ENCODE measurements at regions not wholly inside any gene's neighbourhood (a gene's known extent, or its start where the extent isn't known, plus 50 kb on each side); places are given as distances from the start of the nearest gene placed in this dataset.

- no peak for DNase-seq (ENCODE audit: low read depth)
- no peaks in the 10 kb centered on the region for H3K36me3 ChIP-seq (ENCODE audit: control insufficient read depth, insufficient read depth, low read length)
- no peak overlapping the region for H3K4me3 ChIP-seq (ENCODE audit: low read depth, low read length)
- no peaks in the 10 kb centered on the region for H3K27me3 ChIP-seq (ENCODE audit: control insufficient read depth, insufficient read depth, low read length)
- POLR2A ChIA-PET: no interaction called here
- TF ChIP-seq CTCF (IDR thresholded peaks at IDR 0.05; ENCODE audit: insufficient read depth, low read depth, low read length): no peak
- CTCF ChIA-PET: no interaction called here
Measured at GRCh38 chr2:59998324-59998723, 555.1 kb downstream of the BCL11A start.

GRCh38 chr2:59997371-59997770 is 556.1 kb downstream of the BCL11A start:
- ChIA-PET POLR2A (no interaction called here), CTCF (no interaction called here)
- DNase-seq (ENCODE audit: low read depth): no peak
- no peaks in the 10 kb centered on the region for H3K36me3 ChIP-seq (ENCODE audit: control insufficient read depth, insufficient read depth, low read length)
- H3K4me3 ChIP-seq (ENCODE audit: low read depth, low read length): no peak overlapping the region
- no peak for TF ChIP-seq CTCF (IDR thresholded peaks at IDR 0.05; ENCODE audit: insufficient read depth, low read depth, low read length)
- no peaks in the 10 kb centered on the region for H3K27me3 ChIP-seq (ENCODE audit: control insufficient read depth, insufficient read depth, low read length)

DNA sequence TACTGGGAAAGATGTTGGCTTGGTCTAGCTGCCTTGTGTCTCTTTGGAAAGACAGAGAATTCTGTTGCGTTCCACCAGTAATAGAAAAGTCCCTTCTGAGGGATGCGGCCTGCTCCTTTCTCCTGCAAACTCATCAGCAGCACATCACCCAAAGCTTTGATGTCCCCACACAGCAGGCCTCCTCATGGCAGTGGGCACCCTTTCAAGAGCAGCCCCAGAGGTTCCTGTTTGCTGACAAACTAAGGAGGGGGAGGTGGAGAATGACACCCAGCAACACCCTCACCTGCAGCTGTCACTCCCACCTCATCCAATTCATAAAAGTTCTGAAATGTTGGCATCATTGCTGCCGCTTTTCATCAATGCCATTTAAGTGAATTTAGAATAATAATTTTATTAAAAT is 556.6 kb downstream of the BCL11A start:
- H3K27me3 ChIP-seq (ENCODE audit: control insufficient read depth, insufficient read depth, low read length): no peaks in the 10 kb centered on the region
- H3K4me3 ChIP-seq (ENCODE audit: low read depth, low read length): no peak overlapping the region
- ChIA-PET POLR2A (no interaction called here), CTCF (no interaction called here)
- no peak for DNase-seq (ENCODE audit: low read depth)
- no peak for TF ChIP-seq CTCF (IDR thresholded peaks at IDR 0.05; ENCODE audit: insufficient read depth, low read depth, low read length)
- no peaks in the 10 kb centered on the region for H3K36me3 ChIP-seq (ENCODE audit: control insufficient read depth, insufficient read depth, low read length)

DNA sequence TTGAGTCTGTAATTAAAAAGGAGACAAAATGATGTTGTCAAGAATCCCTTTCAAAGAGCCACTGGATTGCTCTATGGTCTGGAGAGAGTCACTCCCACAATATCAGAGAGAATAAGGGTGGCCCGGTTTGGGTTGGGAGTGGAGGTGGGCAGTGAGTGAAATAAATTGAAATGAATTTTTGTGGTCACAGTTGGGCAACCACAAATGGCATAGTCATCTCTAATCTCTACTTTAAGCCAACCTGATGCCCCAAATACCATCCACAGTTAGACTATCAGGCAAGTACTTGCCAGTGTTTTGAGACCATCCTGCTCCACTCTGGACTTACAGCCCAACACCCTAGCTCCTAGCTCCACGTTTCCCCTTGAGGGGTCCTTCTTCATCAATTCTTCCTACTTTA is 559.7 kb downstream of the BCL11A start:
- CTCF ChIA-PET: no interaction called here
- POLR2A ChIA-PET: no interaction called here
- no peak for TF ChIP-seq CTCF (IDR thresholded peaks at IDR 0.05; ENCODE audit: insufficient read depth, low read depth, low read length)

GRCh38 chr2:59988341-59988740 is 565.1 kb downstream of the BCL11A start:
- no peak overlapping the region for H3K4me3 ChIP-seq (ENCODE audit: low read depth, low read length)
- TF ChIP-seq CTCF (IDR thresholded peaks at IDR 0.05; ENCODE audit: insufficient read depth, low read depth, low read length): no peak
- CTCF ChIA-PET: interaction anchor here (0.7 kb wide), 1 partner anchor 20 kb away, joined by 3 read pairs; no protein-coding TSS in a partner anchor
- no peaks in the 10 kb centered on the region for H3K36me3 ChIP-seq (ENCODE audit: control insufficient read depth, insufficient read depth, low read length)
- no peaks in the 10 kb centered on the region for H3K27me3 ChIP-seq (ENCODE audit: control insufficient read depth, insufficient read depth, low read length)
- DNase-seq (ENCODE audit: low read depth): no peak
- POLR2A ChIA-PET: no interaction called here

More for the DNA sequence above, 559.7 kb downstream of the BCL11A start:
- H3K36me3 ChIP-seq (ENCODE audit: control insufficient read depth, insufficient read depth, low read length): no peaks in the 10 kb centered on the region
- no peak overlapping the region for H3K4me3 ChIP-seq (ENCODE audit: low read depth, low read length)
- no peaks in the 10 kb centered on the region for H3K27me3 ChIP-seq (ENCODE audit: control insufficient read depth, insufficient read depth, low read length)
- DNase-seq (ENCODE audit: low read depth): no peak
